ENCODE measurements at regions not wholly inside any gene's neighbourhood (a gene's known extent, or its start where the extent isn't known, plus 50 kb on each side); places are given as distances from the start of the nearest gene placed in this dataset.

DNA sequence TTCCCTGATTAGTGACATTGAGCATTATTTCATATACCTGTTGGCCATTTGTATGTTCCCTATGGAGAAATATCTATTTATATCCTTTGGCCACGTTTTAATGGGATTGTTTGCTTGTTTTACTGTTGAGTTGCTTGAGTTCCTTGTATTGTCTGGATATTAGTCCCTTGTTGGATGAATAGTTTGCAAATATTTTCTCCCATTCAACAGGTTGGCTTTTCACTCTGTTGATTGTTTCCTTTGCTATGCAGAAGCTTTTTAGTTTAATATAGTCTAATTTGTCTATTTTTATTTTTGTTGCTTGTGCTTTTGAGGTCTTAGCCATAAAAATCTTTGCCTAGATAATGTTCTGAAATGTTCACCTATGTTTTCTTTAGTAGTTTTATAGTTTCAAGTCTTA lies 60.2 kb upstream of the HUWE1 start:
- H4K20me1 ChIP-seq (ENCODE audit: low read length) = no peaks in the 10 kb centered on the region

DNA sequence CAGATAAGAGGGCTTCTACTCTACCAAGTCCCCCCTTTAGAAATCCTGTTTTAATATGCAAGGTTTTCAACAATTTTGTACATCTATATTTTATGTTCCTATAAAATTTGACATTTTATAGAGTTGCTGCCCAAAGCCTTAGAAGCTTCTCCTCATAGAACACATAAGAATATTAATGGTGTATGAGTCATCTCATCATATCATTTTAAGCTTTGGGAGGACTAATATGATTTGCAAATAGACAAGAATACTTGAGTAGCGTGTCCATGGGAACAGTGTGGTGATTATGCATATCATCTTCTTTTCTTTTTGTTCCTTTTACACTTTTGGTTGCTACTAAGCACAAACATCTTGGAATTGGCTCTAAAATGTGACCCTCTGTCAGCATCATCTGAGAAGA lies 56.7 kb upstream of the HUWE1 start:
- Histone ChIP-seq H3K9me3 (ENCODE audit: low read length) (no peaks in the 10 kb centered on the region), H3K4me3 (ENCODE audit: low read length) (no peak overlapping the region), H3K27ac (ENCODE audit: low read length) (no peak overlapping the region), H3K9me2 (replicated peaks; ENCODE audit: low read length) (no peaks in the 10 kb centered on the region), H3K4me1 (ENCODE audit: insufficient read depth, low read length) (no peaks in the 10 kb centered on the region), H3K36me3 (ENCODE audit: low read depth, low read length) (no peaks in the 10 kb centered on the region), H3K9ac (ENCODE audit: low read length) (no peak overlapping the region), H4K20me1 (ENCODE audit: low read length) (no peaks in the 10 kb centered on the region), H2AFZ (ENCODE audit: low read length) (no peak overlapping the region), H3K4me2 (ENCODE audit: low read length) (no peak overlapping the region), H3F3A (ENCODE audit: low read length, unreplicated experiment) (no peaks in the 10 kb centered on the region), H3K79me2 (ENCODE audit: low read length) (no peaks in the 10 kb centered on the region), H3K27me3 (ENCODE audit: low read length) (no peaks in the 10 kb centered on the region)
- no TSS peak for BruUV-seq (replicated peaks)
- DNase-seq (no peak), ATAC-seq (no peak; the same call in 1 of the 2 replicates)
- intact Hi-C loops (cut with micrococcal nuclease) = no loop called here
- ChIA-PET POLR2A (ENCODE audit: unreplicated experiment) (no interaction called here), CTCF (no interaction called here)
- TF ChIP-seq, protein P1, sequence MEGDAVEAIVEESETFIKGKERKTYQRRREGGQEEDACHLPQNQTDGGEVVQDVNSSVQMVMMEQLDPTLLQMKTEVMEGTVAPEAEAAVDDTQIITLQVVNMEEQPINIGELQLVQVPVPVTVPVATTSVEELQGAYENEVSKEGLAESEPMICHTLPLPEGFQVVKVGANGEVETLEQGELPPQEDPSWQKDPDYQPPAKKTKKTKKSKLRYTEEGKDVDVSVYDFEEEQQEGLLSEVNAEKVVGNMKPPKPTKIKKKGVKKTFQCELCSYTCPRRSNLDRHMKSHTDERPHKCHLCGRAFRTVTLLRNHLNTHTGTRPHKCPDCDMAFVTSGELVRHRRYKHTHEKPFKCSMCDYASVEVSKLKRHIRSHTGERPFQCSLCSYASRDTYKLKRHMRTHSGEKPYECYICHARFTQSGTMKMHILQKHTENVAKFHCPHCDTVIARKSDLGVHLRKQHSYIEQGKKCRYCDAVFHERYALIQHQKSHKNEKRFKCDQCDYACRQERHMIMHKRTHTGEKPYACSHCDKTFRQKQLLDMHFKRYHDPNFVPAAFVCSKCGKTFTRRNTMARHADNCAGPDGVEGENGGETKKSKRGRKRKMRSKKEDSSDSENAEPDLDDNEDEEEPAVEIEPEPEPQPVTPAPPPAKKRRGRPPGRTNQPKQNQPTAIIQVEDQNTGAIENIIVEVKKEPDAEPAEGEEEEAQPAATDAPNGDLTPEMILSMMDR (conservative IDR thresholded peaks at IDR 0.05; ENCODE audit: low read depth, low read length) = no peak
- no peak for TF ChIP-seq EZH2phosphoT487 (IDR thresholded peaks at IDR 0.05; ENCODE audit: borderline replicate concordance, low read length)
- TF ChIP-seq EZH2 (IDR thresholded peaks at IDR 0.05; ENCODE audit: low read length, unreplicated experiment) = no peak

More for the DNA sequence above, 60.2 kb upstream of the HUWE1 start:
- DNase-seq (no peak), ATAC-seq (no peak)
- H2AFZ ChIP-seq (ENCODE audit: low read length) = no peak overlapping the region
- H3K36me3 ChIP-seq (ENCODE audit: low read depth, low read length) = no peaks in the 10 kb centered on the region
- intact Hi-C loops (cut with micrococcal nuclease) = no loop called here
- H3K79me2 ChIP-seq (ENCODE audit: low read length) = no peaks in the 10 kb centered on the region
- BruUV-seq (replicated peaks) = no TSS peak
- no peak overlapping the region for H3K27ac ChIP-seq (ENCODE audit: low read length)
- ChIA-PET CTCF (no interaction called here), POLR2A (ENCODE audit: unreplicated experiment) (no interaction called here)
- H3K27me3 ChIP-seq (ENCODE audit: low read length) = no peaks in the 10 kb centered on the region
- H3K9ac ChIP-seq (ENCODE audit: low read length) = no peak overlapping the region
- no peaks in the 10 kb centered on the region for H3K9me2 ChIP-seq (replicated peaks; ENCODE audit: low read length)
- H3K4me1 ChIP-seq (ENCODE audit: insufficient read depth, low read length) = no peaks in the 10 kb centered on the region
- H3K4me3 ChIP-seq (ENCODE audit: low read length) = no peak overlapping the region
- H3K4me2 ChIP-seq (ENCODE audit: low read length) = no peak overlapping the region
- no peaks in the 10 kb centered on the region for H3K9me3 ChIP-seq (ENCODE audit: low read length)
- TF ChIP-seq EZH2 (IDR thresholded peaks at IDR 0.05; ENCODE audit: low read length, unreplicated experiment) (no peak), EZH2phosphoT487 (IDR thresholded peaks at IDR 0.05; ENCODE audit: borderline replicate concordance, low read length) (no peak)
- TF ChIP-seq, protein P1 (conservative IDR thresholded peaks at IDR 0.05; ENCODE audit: low read depth, low read length) = no peak
- no peaks in the 10 kb centered on the region for H3F3A ChIP-seq (ENCODE audit: low read length, unreplicated experiment)

DNA sequence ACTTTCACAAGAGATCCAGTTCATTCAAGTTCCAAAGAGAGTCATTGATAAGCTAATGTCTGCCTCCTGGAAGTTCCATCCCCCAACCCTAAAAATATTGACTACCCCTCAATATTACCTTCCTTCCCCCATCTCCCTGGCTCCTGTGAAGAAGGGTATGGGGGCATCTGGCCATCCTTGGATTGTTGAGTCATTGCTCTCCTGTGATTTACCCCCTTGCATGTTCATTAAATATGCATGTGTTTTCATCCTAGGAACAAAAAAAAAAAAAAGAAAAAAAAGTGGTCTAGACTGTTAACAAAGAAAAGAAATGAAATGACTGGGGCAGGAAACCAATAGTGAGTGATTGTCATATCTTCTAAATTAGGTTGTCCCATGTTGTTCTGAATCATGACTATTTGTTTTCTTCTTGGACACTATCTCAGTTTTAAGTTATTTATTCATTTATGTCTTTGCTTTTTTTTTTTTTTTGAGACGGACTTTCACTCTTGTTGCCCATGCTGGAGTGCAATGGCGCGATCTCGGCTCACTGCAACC lies 51.9 kb upstream of the HUWE1 start:
- H3K36me3 ChIP-seq (ENCODE audit: low read depth, low read length) = no peaks in the 10 kb centered on the region
- H3K9me3 ChIP-seq (ENCODE audit: low read length) = no peaks in the 10 kb centered on the region
- TF ChIP-seq EZH2phosphoT487 (IDR thresholded peaks at IDR 0.05; ENCODE audit: borderline replicate concordance, low read length) (no peak), EZH2 (IDR thresholded peaks at IDR 0.05; ENCODE audit: low read length, unreplicated experiment) (no peak)
- TF ChIP-seq, protein P1 (conservative IDR thresholded peaks at IDR 0.05; ENCODE audit: low read depth, low read length) = no peak
- no peaks in the 10 kb centered on the region for H3K4me1 ChIP-seq (ENCODE audit: insufficient read depth, low read length)
- H2AFZ ChIP-seq (ENCODE audit: low read length) = no peak overlapping the region
- no peak overlapping the region for H3K27ac ChIP-seq (ENCODE audit: low read length)
- ChIA-PET CTCF (no interaction called here), POLR2A (ENCODE audit: unreplicated experiment) (no interaction called here)
- ATAC-seq = no peak
- H3K4me3 ChIP-seq (ENCODE audit: low read length) = no peak overlapping the region
- H3K27me3 ChIP-seq (ENCODE audit: low read length) = no peaks in the 10 kb centered on the region
- no peaks in the 10 kb centered on the region for H3F3A ChIP-seq (ENCODE audit: low read length, unreplicated experiment)
- no peaks in the 10 kb centered on the region for H3K9me2 ChIP-seq (replicated peaks; ENCODE audit: low read length)
- no peak for DNase-seq
- BruUV-seq (replicated peaks) = no TSS peak
- no peak overlapping the region for H3K4me2 ChIP-seq (ENCODE audit: low read length)
- no peaks in the 10 kb centered on the region for H3K79me2 ChIP-seq (ENCODE audit: low read length)
- H3K9ac ChIP-seq (ENCODE audit: low read length) = no peak overlapping the region
- no peaks in the 10 kb centered on the region for H4K20me1 ChIP-seq (ENCODE audit: low read length)
- intact Hi-C loops (cut with micrococcal nuclease) = no loop called here

Measured in PC-3 (cell line).